Adrenal gland (tissue), 9 donors: ENCODE measurements at regions not wholly inside any gene's neighbourhood (a gene's known extent, or its start where the extent isn't known, plus 50 kb on each side); places are given as distances from the start of the nearest gene placed in this dataset.

Source experiments
- DNase-seq, 7 donors: peaks; one replicate each; pipeline ENCODE4 v3.0.0-alpha.2; 2019 to 2020
- H3K27ac ChIP-seq, 5 donors: fragments of 200-600 bp; sonication (generic) in 4 of 5; 1 replicate in 3 of 5; 2 replicates in 2 of 5; pipeline versions ENCODE4 v1.5.1 to v1.8.0; 2016 to 2020; ENCODE audit warnings: mild to moderate bottlenecking in 1 of 5
- H3K27me3 ChIP-seq: fragments of 200-600 bp; 2 replicates; pipeline ENCODE4 v1.8.0; 2021
- H3K36me3 ChIP-seq, 2 donors: fragments of 200-600 bp; replicated peaks in 1 of 2; 1 replicate in 1 of 2; 2 replicates in 1 of 2; pipeline versions ENCODE4 v1.5.1 to v1.8.0; 2018 to 2022
- H3K4me1 ChIP-seq, 2 donors: fragments of 200-600 bp; replicated peaks in 1 of 2; 1 replicate in 1 of 2; 2 replicates in 1 of 2; pipeline versions ENCODE4 v1.5.1 to v1.8.0; 2018 to 2021
- H3K4me3 ChIP-seq, 4 donors: fragments of 200-600 bp; sonication (generic) in 3 of 4; one replicate each; pipeline ENCODE4 v1.5.1; 2016 to 2018
- H3K9me3 ChIP-seq, 3 donors: fragments of 200-600 bp; sonication (generic) in 1 of 3; replicated peaks in 1 of 3; 1 replicate in 2 of 3; 2 replicates in 1 of 3; pipeline versions ENCODE4 v1.5.1 to v1.8.0; 2016 to 2021
- POLR2A ChIP-seq, 2 donors: fragments of 450-650 bp; IDR thresholded peaks; one replicate each; pipeline ENCODE4 v1.6.1; 2017; ENCODE audit warnings: antibody characterized with exemption in 2 of 2, mild to moderate bottlenecking in 2 of 2, moderate library complexity in 1 of 2
- WGBS, 4 donors: extraction: QIAGEN DNeasy Blood & Tissue Kit in 2 of 4; methylation state at CpG; one replicate each; pipeline versions ENCODE4 v1.1.5 to v1.1.7; 2013 to 2017; 5-methylcytosine and 5-hydroxymethylcytosine counted together
- intact Hi-C, 2 donors: fragments of 100-400 bp; cut with DNase I; formaldehyde crosslinking; loops; one replicate each; pipeline versions ENCODE4 v1.14.1 to v1.15.0; 2022 to 2023
- TF ChIP-seq, protein P1 (sequence below), 6 experiments: fragments of 450-650 bp in 4 of 6; fragments of 200-600 bp in 2 of 6; sonication (generic) in 1 of 6; IDR thresholded peaks; 1 replicate in 5 of 6; 2 replicates in 1 of 6; pipeline versions ENCODE4 v1.5.1 to v1.8.0; 2016 to 2021; ENCODE audit warnings: antibody characterized with exemption in 6 of 6, mild to moderate bottlenecking in 2 of 6, moderate library complexity in 1 of 6
- donor health status: healthy with polysubstance abuse.
- donor health status: Bipolar disorder and iron deficiency.
- donor health status: DM: yes; HTN: yes; CAD: no.
- donor health status: DM: no; HTN: no; CAD: no.
- donor health status: DM: no; HTN: no; CAD: no.

- Histone ChIP-seq H3K27me3 (no peaks in the 10 kb centered on the region), H3K4me3 (no peak overlapping the region), H3K4me1 (no peaks in the 10 kb centered on the region), H3K9me3 (no peaks in the 10 kb centered on the region), H3K36me3 (no peaks in the 10 kb centered on the region), H3K27ac (no peak overlapping the region)
- WGBS, 4 donors, result 87 to 94% (median 90%) methylated on average over 2 of the region's 2 CpGs
- intact Hi-C loops, result no loop called here
- no peak for DNase-seq
- TF ChIP-seq, protein P1, sequence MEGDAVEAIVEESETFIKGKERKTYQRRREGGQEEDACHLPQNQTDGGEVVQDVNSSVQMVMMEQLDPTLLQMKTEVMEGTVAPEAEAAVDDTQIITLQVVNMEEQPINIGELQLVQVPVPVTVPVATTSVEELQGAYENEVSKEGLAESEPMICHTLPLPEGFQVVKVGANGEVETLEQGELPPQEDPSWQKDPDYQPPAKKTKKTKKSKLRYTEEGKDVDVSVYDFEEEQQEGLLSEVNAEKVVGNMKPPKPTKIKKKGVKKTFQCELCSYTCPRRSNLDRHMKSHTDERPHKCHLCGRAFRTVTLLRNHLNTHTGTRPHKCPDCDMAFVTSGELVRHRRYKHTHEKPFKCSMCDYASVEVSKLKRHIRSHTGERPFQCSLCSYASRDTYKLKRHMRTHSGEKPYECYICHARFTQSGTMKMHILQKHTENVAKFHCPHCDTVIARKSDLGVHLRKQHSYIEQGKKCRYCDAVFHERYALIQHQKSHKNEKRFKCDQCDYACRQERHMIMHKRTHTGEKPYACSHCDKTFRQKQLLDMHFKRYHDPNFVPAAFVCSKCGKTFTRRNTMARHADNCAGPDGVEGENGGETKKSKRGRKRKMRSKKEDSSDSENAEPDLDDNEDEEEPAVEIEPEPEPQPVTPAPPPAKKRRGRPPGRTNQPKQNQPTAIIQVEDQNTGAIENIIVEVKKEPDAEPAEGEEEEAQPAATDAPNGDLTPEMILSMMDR (IDR thresholded peaks at IDR 0.05), result no peak
- no peak for TF ChIP-seq POLR2A (IDR thresholded peaks at IDR 0.05)
Measured at GRCh38 chr1:55473661-55474060, 258.5 kb upstream of the USP24 start.

DNA sequence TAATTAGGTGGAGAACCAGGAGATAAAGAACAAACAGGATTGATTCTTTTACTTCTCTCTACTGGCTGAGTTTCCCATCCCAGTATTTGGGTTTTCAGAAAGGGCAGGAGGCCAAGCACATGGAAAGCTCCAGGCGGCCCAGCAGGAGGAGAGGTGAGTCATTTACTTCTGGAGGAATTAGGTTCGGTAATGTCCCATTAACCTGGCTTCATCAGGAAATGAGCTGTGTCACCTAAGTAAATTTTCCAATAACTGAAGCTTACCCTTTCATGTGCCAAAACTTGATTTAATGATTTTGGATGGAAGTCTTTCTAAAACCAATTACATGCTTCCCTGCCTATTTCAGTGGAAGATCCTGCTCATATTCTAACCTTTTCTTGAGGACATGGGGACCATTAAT, 257.6 kb upstream of the USP24 start:
- Histone ChIP-seq H3K4me1 (no peaks in the 10 kb centered on the region), H3K36me3 (no peaks in the 10 kb centered on the region), H3K27ac (no peak overlapping the region), H3K27me3 (no peaks in the 10 kb centered on the region), H3K9me3 (no peaks in the 10 kb centered on the region), H3K4me3 (no peak overlapping the region)
- DNase-seq, result peak in 1 of 7 donors; percentile 20
- whole genome bisulfite sequencing, 4 donors, result 38 to 46% (median 40%) methylated on average over 2 of the region's 2 CpGs
- TF ChIP-seq, protein P1 (IDR thresholded peaks at IDR 0.05), result no peak
- no peak for TF ChIP-seq POLR2A (IDR thresholded peaks at IDR 0.05)
- intact Hi-C loops, result no loop called here

GRCh38 chr1:55472115-55472514, 257.0 kb upstream of the USP24 start:
- Histone ChIP-seq H3K36me3 (no peaks in the 10 kb centered on the region), H3K27me3 (no peaks in the 10 kb centered on the region), H3K27ac (no peak overlapping the region), H3K4me3 (no peak overlapping the region), H3K4me1 (no peaks in the 10 kb centered on the region), H3K9me3 (no peaks in the 10 kb centered on the region)
- DNase-seq, result no peak
- TF ChIP-seq, protein P1 (IDR thresholded peaks at IDR 0.05), result no peak
- TF ChIP-seq POLR2A (IDR thresholded peaks at IDR 0.05), result no peak
- 82 to 100% (median 89%) methylated on average over 1 of the region's 1 CpG for whole genome bisulfite sequencing, 4 donors
- intact Hi-C loops, result no loop called here

DNA sequence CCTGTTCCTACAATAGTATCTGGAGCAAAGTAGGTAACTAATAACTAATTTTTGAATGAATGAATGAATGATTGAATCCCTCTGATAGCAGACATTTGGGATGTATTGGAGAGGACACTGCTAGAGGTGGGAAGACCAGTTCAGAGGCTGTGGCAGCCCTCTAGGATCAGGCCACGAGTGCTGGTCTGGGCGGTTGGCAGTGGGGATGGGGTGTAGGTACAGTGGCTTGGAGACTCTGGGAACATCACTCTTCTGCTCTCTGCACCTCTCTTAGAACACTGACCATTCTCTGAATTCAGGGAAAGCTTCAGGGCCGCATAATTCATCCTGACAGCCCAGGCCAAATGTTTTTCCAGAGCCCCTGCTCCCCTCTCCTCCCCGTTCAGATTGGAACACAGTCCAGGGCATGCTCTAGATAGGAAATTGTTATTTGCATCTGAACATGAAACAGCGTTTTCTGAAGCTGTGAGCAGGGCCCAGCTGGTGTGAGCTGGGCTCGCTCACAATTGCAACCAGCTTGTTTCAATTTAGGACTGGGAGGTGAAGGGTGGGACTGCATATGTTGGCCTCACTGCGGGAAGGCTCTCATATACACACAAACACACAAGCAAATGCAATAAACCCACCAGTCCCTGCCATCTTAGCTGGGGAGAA, 253.1 kb upstream of the USP24 start:
- no peak overlapping the region for H3K27ac ChIP-seq
- WGBS, 4 donors, result 79 to 91% (median 88%) methylated on average over 7 of the region's 7 CpGs

More for the DNA sequence above, 253.1 kb upstream of the USP24 start:
- Histone ChIP-seq H3K27me3 (no peaks in the 10 kb centered on the region), H3K36me3 (no peaks in the 10 kb centered on the region), H3K4me1 (no peaks in the 10 kb centered on the region), H3K4me3 (no peak overlapping the region), H3K9me3 (no peaks in the 10 kb centered on the region)
- TF ChIP-seq, protein P1 (IDR thresholded peaks at IDR 0.05), result no peak
- no peak for TF ChIP-seq POLR2A (IDR thresholded peaks at IDR 0.05)
- no peak for DNase-seq
- intact Hi-C loops, result no loop called here
